K562 (cell line): ENCODE measurements at regions not wholly inside any gene's neighbourhood (a gene's known extent, or its start where the extent isn't known, plus 50 kb on each side); places are given as distances from the start of the nearest gene placed in this dataset.

Experiments used
- ATAC-seq: fragments of 200-7000 bp; cut with Tn5 transposase; 3 replicates; pipeline ENCODE4 v1.9.1; 2020; ENCODE audit warnings: moderate library complexity
- BruUV-seq: library from RNA; stranded (reverse); fragments of 400-500 nt; replicated peaks from 2 replicates; lab custom pipeline; 2021; lab: Mats Ljungman, UMichigan
- CTCF ChIA-PET: fragments of 300-600 bp; formaldehyde crosslinking; extraction: SDS; loops from one replicate; lab custom pipeline; 2021; ENCODE audit warnings: low intra/inter-chr PET ratio; lab: Yijun Ruan, JAX
- POLR2A ChIA-PET: fragments of 300-600, 350-650 bp; sonication (Branson Sonifier 250); formaldehyde crosslinking; extraction: SDS; loops from one replicate; lab custom pipeline; 2021; ENCODE audit warnings: antibody characterized with exemption, inconsistent platforms; lab: Yijun Ruan, JAX
- DNase-seq, 4 experiments: peaks; one replicate each; pipeline versions ENCODE4 v3.0.0 to v3.0.0-alpha.2; 2011 to 2018; ENCODE audit warnings: low spot score in 3 of 4, mixed read lengths in 3 of 4; ENCODE audit errors: extremely low read depth in 1 of 4
- FAIRE-seq: peaks from 2 replicates; lab custom pipeline; 2011; peaks lifted over from hg19 to GRCh38; lab: Jason Lieb, UNC
- H2AFZ ChIP-seq: 2 replicates; pipeline ENCODE4 v1.6.0; 2011; ENCODE audit warnings: low read depth, low read length, control low read depth, inconsistent platforms
- H3K27ac ChIP-seq: fragments of 200-600 bp; 3 replicates; pipeline ENCODE4 v1.8.0; 2011; ENCODE audit warnings: low read depth, mild to moderate bottlenecking, control low read depth, inconsistent platforms, low read length, moderate library complexity, mixed read lengths; ENCODE audit errors: extremely low read depth
- H3K27me3 ChIP-seq, 2 experiments: fragments of 300-600 bp in 1 of 2; 2 replicates in 1 of 2; 3 replicates in 1 of 2; pipeline versions ENCODE4 v1.6.0 to v1.8.0; 2011; ENCODE audit warnings: inconsistent platforms in 2 of 2, low read length in 2 of 2, mild to moderate bottlenecking in 1 of 2, mixed read lengths in 1 of 2, moderate library complexity in 1 of 2; ENCODE audit not compliant: control insufficient read depth in 2 of 2, insufficient read depth in 2 of 2
- H3K36me3 ChIP-seq: fragments of 300-600 bp; 3 replicates; pipeline ENCODE4 v1.8.0; 2011; ENCODE audit warnings: mild to moderate bottlenecking, low read length, inconsistent platforms; ENCODE audit not compliant: control insufficient read depth, insufficient read depth
- H3K4me1 ChIP-seq, 2 experiments: fragments of 200-600 bp in 1 of 2; replicated peaks in 1 of 2; 2 replicates in 1 of 2; 3 replicates in 1 of 2; pipeline versions ENCODE4 v1.5.1 to v1.8.0; 2011; ENCODE audit warnings: inconsistent platforms in 2 of 2, low read length in 2 of 2, mild to moderate bottlenecking in 1 of 2, mixed read lengths in 1 of 2, moderate library complexity in 1 of 2; ENCODE audit not compliant: control insufficient read depth in 2 of 2, insufficient read depth in 2 of 2
- H3K4me2 ChIP-seq: 2 replicates; pipeline ENCODE4 v1.6.1; 2011; ENCODE audit warnings: low read length, control low read depth, inconsistent platforms, mixed read lengths; ENCODE audit not compliant: insufficient read depth
- H3K4me3 ChIP-seq: fragments of 200-600 bp; sonication (generic), shearing (Covaris generic); 2 replicates; pipeline ENCODE4 v1.5.1; 2016; ENCODE audit warnings: control low read depth, inconsistent platforms
- H3K79me2 ChIP-seq: fragments of 200-600 bp; 3 replicates; pipeline ENCODE4 v1.8.0; 2011; ENCODE audit warnings: low read length, inconsistent platforms; ENCODE audit not compliant: control insufficient read depth, insufficient read depth
- H3K9ac ChIP-seq, 2 experiments: 2 replicates each; pipeline versions ENCODE4 v1.6.0 to v1.6.1; 2011; ENCODE audit warnings: low read depth in 2 of 2, low read length in 2 of 2, control low read depth in 1 of 2, inconsistent platforms in 1 of 2, mild to moderate bottlenecking in 1 of 2, mixed read lengths in 1 of 2; ENCODE audit not compliant: insufficient read depth in 1 of 2
- H3K9me1 ChIP-seq: one replicate; pipeline ENCODE4 v1.6.0; 2011; ENCODE audit warnings: inconsistent platforms, mild to moderate bottlenecking, low read length, moderate library complexity; ENCODE audit not compliant: control insufficient read depth, insufficient read depth
- H3K9me3 ChIP-seq: replicated peaks from 2 replicates; pipeline ENCODE4 v1.5.1; 2011; ENCODE audit warnings: low read depth, low read length, inconsistent platforms; ENCODE audit not compliant: control insufficient read depth, insufficient read depth
- H4K20me1 ChIP-seq: replicated peaks from 2 replicates; pipeline ENCODE4 v1.6.1; 2011; ENCODE audit warnings: low read length, inconsistent platforms, mixed read lengths; ENCODE audit not compliant: control insufficient read depth, insufficient read depth
- ETV1 ChIP-seq: fragments of 450-650 bp; conservative IDR thresholded peaks from 2 replicates; pipeline ENCODE4 v1.6.1; 2016; ENCODE audit warnings: missing genetic modification characterization, control low read depth, low read depth, missing compliant biosample characterization
- KAT7 ChIP-seq: sonication (generic); formaldehyde crosslinking; IDR thresholded peaks from 2 replicates; pipeline ENCODE4 v1.8.0; 2022; ENCODE audit warnings: missing genetic modification reagents, mild to moderate bottlenecking, borderline replicate concordance
- PPARD ChIP-seq: fragments of 250-450 bp; sonication (Bioruptor Pico); IDR thresholded peaks from 2 replicates; pipeline ENCODE4 v1.8.0; 2022; ENCODE audit warnings: inconsistent platforms, mild to moderate bottlenecking, moderate library complexity
- THAP7 ChIP-seq: fragments of 250-450 bp; sonication (Bioruptor Pico); IDR thresholded peaks from 2 replicates; pipeline ENCODE4 v1.5.0; 2021
- ZNF282 ChIP-seq: sonication (generic); formaldehyde crosslinking; IDR thresholded peaks from 2 replicates; pipeline ENCODE4 v1.8.1; 2023; ENCODE audit warnings: missing genetic modification reagents
- ZNF707 ChIP-seq: fragments of 250-450 bp; sonication (Bioruptor Pico); conservative IDR thresholded peaks from 2 replicates; pipeline ENCODE4 v1.8.0; 2022; ENCODE audit warnings: inconsistent platforms, mild to moderate bottlenecking, moderate library complexity
- whole genome bisulfite sequencing: fragments of 100-300 bp; shearing (Covaris generic); methylation state at CpG from one replicate; pipeline ENCODE4 v1.1.6; 2016; ENCODE audit warnings: low coverage, mixed read lengths; ENCODE audit not compliant: insufficient coverage; ENCODE audit errors: missing lambda C conversion rate; 5-methylcytosine and 5-hydroxymethylcytosine counted together
- in situ Hi-C: fragments of 300-500 bp; cut with MboI; formaldehyde crosslinking; loops from 4 replicates; pipeline ENCODE4 v1.15.0; 2018; ENCODE audit warnings: inconsistent platforms, mixed read lengths
- intact Hi-C: fragments of 100-400 bp; cut with micrococcal nuclease; formaldehyde crosslinking; loops from 2 replicates; pipeline ENCODE4 v1.14.2; 2022

GRCh38 chr21:26709090-26709489 lies 136.0 kb upstream of the CYYR1 start:
- intact Hi-C loops (no loop called here), in situ Hi-C loops (loop anchor here (25.0 kb wide), 1 partner anchor 822 kb away; no protein-coding TSS in a partner anchor)
- Histone ChIP-seq H4K20me1 (no peaks in the 10 kb centered on the region), H3K4me1 (no peaks in the 10 kb centered on the region), H3K27ac (no peak overlapping the region), H3K4me2 (no peak overlapping the region), H3K4me3 (no peak overlapping the region), H3K27me3 (no peaks in the 10 kb centered on the region), H2AFZ (no peak overlapping the region), H3K79me2 (no peaks in the 10 kb centered on the region), H3K9me3 (no peaks in the 10 kb centered on the region), H3K9ac (no peak overlapping the region)
- ATAC-seq, result no peak
- CTCF ChIA-PET, result no interaction called here
- TF ChIP-seq ZNF707 (CRISPR knock-in tag) (no peak), THAP7 (no peak), ZNF282 (no peak), PPARD (no peak), ETV1 (tag) (no peak), KAT7 (CRISPR knock-in tag) (no peak)
- TF ChIP-seq, all 486 proteins: peak for 0
- DNase-seq (no peak), FAIRE-seq (no peak)
- BruUV-seq, result no TSS peak
- POLR2A ChIA-PET, result no interaction called here
- no peaks in the 10 kb centered on the region for H3K36me3 ChIP-seq
- no peaks in the 10 kb centered on the region for H3K9me1 ChIP-seq
- 0% methylated on average over 4 of the region's 7 CpGs for WGBS
